Panc1 (cell line): ENCODE measurements at regions not wholly inside any gene's neighbourhood (a gene's known extent, or its start where the extent isn't known, plus 50 kb on each side); places are given as distances from the start of the nearest gene placed in this dataset.

Experiments used
- ATAC-seq: fragments of 200-7000 bp; cut with Tn5 transposase; 2 replicates; pipeline ENCODE4 v1.9.1; 2020; ENCODE audit warnings: mild to moderate bottlenecking, moderate library complexity
- BruUV-seq: library from RNA; stranded (reverse); fragments of 400-500 nt; replicated peaks from 2 replicates; lab custom pipeline; 2021; lab: Mats Ljungman, UMichigan
- CTCF ChIA-PET: fragments of 300-600 bp; sonication (Branson Sonifier 250); formaldehyde crosslinking; loops from one replicate; lab custom pipeline; 2022; ENCODE audit warnings: antibody characterized with exemption; lab: Charles Lee
- POLR2A ChIA-PET: fragments of 300-600 bp; sonication (Branson Sonifier 250); formaldehyde crosslinking; loops from one replicate; lab custom pipeline; 2022; ENCODE audit warnings: antibody characterized with exemption; lab: Charles Lee
- DNase-seq: peaks from one replicate; pipeline ENCODE4 v3.0.0-alpha.2; 2010; ENCODE audit warnings: low read depth, low spot score
- H3K27ac ChIP-seq: 2 replicates; pipeline ENCODE4 v1.5.1; 2011; ENCODE audit warnings: mild to moderate bottlenecking, low read length, inconsistent platforms
- H3K27me3 ChIP-seq: fragments of 200-500 bp; sonication (Bioruptor generic); 2 replicates; pipeline ENCODE4 v1.6.0; 2014; ENCODE audit warnings: low read length, inconsistent platforms; ENCODE audit not compliant: control insufficient read depth, insufficient read depth
- H3K36me3 ChIP-seq: fragments of 200-500 bp; sonication (Bioruptor generic); 2 replicates; pipeline ENCODE4 v1.5.1; 2014; ENCODE audit warnings: inconsistent platforms, mild to moderate bottlenecking, low read length, moderate library complexity; ENCODE audit not compliant: control insufficient read depth, insufficient read depth
- H3K4me1 ChIP-seq: 2 replicates; pipeline ENCODE4 v1.5.1; 2011; ENCODE audit warnings: inconsistent platforms, mild to moderate bottlenecking, low read length, moderate library complexity; ENCODE audit not compliant: control insufficient read depth, insufficient read depth
- H3K4me3 ChIP-seq, 2 experiments: 2 replicates each; pipeline ENCODE4 v1.5.1; 2011 to 2012; ENCODE audit warnings: low read depth in 2 of 2, low read length in 2 of 2, mild to moderate bottlenecking in 2 of 2, inconsistent platforms in 1 of 2, moderate library complexity in 1 of 2
- H3K9me3 ChIP-seq: fragments of 200-500 bp; sonication (Bioruptor generic); 2 replicates; pipeline ENCODE4 v1.5.1; 2014; ENCODE audit warnings: low read depth, mild to moderate bottlenecking, inconsistent platforms, low read length, moderate library complexity; ENCODE audit not compliant: control insufficient read depth, insufficient read depth
- CTCF ChIP-seq: fragments of 450-650 bp; IDR thresholded peaks from 2 replicates; pipeline ENCODE4 v1.5.1; 2017; ENCODE audit warnings: mild to moderate bottlenecking
- POLR2AphosphoS5 ChIP-seq: IDR thresholded peaks from 2 replicates; pipeline ENCODE4 v1.6.1; 2012; ENCODE audit warnings: mild to moderate bottlenecking, low read depth, low read length, moderate library complexity
- REST ChIP-seq, 2 experiments: IDR thresholded peaks; 2 replicates each; pipeline ENCODE4 v1.6.1; 2011 to 2012; ENCODE audit warnings: low read depth in 2 of 2, control low read depth in 1 of 2, low read length in 1 of 2, mild to moderate bottlenecking in 1 of 2, moderate library complexity in 1 of 2; ENCODE audit not compliant: insufficient read depth in 1 of 2
- SIN3A ChIP-seq: IDR thresholded peaks from 2 replicates; pipeline ENCODE4 v1.6.1; 2012; ENCODE audit warnings: low read depth, mild to moderate bottlenecking, low read length, moderate library complexity, borderline replicate concordance; ENCODE audit not compliant: insufficient read depth
- TCF7L2 ChIP-seq: IDR thresholded peaks from 2 replicates; pipeline ENCODE4 v1.6.1; 2011; ENCODE audit warnings: mild to moderate bottlenecking, low read depth, low read length, inconsistent platforms
- in situ Hi-C: cut with HindIII; loops from 2 replicates; pipeline ENCODE4 v1.10.0; 2016; ENCODE audit warnings: low sequenced_read_pairs, low pct_unique_long_range_greater_than_20kb
- intact Hi-C: fragments of 100-400 bp; cut with micrococcal nuclease; formaldehyde crosslinking; loops from one replicate; pipeline ENCODE4 v1.10.0; 2022; ENCODE audit not compliant: unreplicated experiment

GRCh38 chr4:92111493-92111892, 192.3 kb upstream of the GRID2 start:
- intact Hi-C loops = no loop called here
- no TSS peak for BruUV-seq
- CTCF ChIA-PET = no interaction called here
- POLR2A ChIA-PET = no interaction called here
- no peaks in the 10 kb centered on the region for H3K36me3 ChIP-seq
- no peaks in the 10 kb centered on the region for H3K27me3 ChIP-seq
- H3K9me3 ChIP-seq = no peaks in the 10 kb centered on the region
- H3K4me1 ChIP-seq = no peaks in the 10 kb centered on the region
- no peak overlapping the region for H3K4me3 ChIP-seq
- no peak for ATAC-seq
- no peak for TF ChIP-seq CTCF
- TF ChIP-seq POLR2AphosphoS5 = no peak
- no peak for TF ChIP-seq SIN3A
- no peak for TF ChIP-seq REST (IDR thresholded peaks at IDR 0.05; ENCODE audit: insufficient read depth in 1 of 2, low read depth in 2 of 2, low read length in 1 of 2)
- TF ChIP-seq TCF7L2 = no peak
- H3K27ac ChIP-seq = no peak overlapping the region
- DNase-seq = no peak
- in situ Hi-C loops = no loop called here

GRCh38 chr4:92112805-92113204, 191.0 kb upstream of the GRID2 start:
- no peaks in the 10 kb centered on the region for H3K36me3 ChIP-seq
- no TSS peak for BruUV-seq
- intact Hi-C loops (no loop called here), in situ Hi-C loops (no loop called here)
- no peak for ATAC-seq
- no peak for DNase-seq
- no peaks in the 10 kb centered on the region for H3K4me1 ChIP-seq
- H3K9me3 ChIP-seq = no peaks in the 10 kb centered on the region
- no peak overlapping the region for H3K4me3 ChIP-seq
- H3K27ac ChIP-seq = no peak overlapping the region
- H3K27me3 ChIP-seq = no peaks in the 10 kb centered on the region
- CTCF ChIA-PET = no interaction called here
- TF ChIP-seq TCF7L2 (no peak), REST (IDR thresholded peaks at IDR 0.05; ENCODE audit: insufficient read depth in 1 of 2, low read depth in 2 of 2, low read length in 1 of 2) (no peak), CTCF (no peak), SIN3A (no peak), POLR2AphosphoS5 (no peak)
- POLR2A ChIA-PET = no interaction called here
